GM18873 (cell line): ENCODE measurements at regions not wholly inside any gene's neighbourhood (a gene's known extent, or its start where the extent isn't known, plus 50 kb on each side); places are given as distances from the start of the nearest gene placed in this dataset.

ENCODE experiments used
- ATAC-seq: cut with Tn5 transposase; IDR thresholded peaks from one replicate; pipeline ENCODE4 v1.9.1; 2021; ENCODE audit warnings: mild to moderate bottlenecking, moderate library complexity, moderate number of reproducible peaks; ENCODE audit not compliant: unreplicated experiment, low FRiP score

GRCh38 chr7:17593819-17594419 lies 295.5 kb downstream of the AHR start:
- no peak for ATAC-seq

DNA sequence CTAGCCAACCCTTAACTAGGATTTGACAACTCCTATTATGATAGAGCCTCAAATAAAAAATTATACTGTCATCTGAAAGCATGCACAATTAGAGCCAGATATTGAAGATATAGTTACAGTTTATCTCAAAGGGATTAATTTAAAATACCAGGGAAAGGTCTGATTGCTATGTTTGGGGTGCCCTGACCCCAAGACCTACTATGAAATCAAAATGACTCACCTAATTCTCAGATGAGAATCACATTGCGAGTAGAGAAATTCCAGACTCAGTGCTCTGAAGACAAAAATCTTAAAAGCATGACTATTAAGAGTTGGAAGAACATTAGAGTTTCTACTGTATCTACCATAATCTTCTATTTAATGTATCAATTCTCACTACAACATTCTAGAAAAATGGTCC lies 297.1 kb downstream of the AHR start:
- ATAC-seq: no peak

DNA sequence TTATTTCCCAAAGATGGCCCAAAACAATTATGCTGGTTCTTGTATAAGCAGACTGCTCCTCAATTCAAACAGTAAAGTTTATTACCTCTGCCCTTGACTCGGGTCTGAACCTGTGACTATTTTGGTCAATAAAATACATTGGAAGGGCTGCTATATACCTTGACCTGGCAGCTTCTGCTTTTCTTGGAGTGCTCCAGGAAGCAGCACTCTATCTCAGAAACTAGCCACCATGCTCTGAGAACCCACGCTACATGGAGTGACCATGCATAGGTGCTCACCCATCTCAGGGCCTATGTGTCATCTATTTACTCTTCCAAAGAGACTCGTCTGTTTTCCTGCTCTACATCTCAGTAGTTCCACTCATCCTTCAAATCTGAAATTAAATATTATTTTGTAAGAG lies 299.9 kb downstream of the AHR start:
- no peak for ATAC-seq

- ATAC-seq: no peak
Measured at GRCh38 chr7:17598846-17599245, 300.4 kb downstream of the AHR start.

DNA sequence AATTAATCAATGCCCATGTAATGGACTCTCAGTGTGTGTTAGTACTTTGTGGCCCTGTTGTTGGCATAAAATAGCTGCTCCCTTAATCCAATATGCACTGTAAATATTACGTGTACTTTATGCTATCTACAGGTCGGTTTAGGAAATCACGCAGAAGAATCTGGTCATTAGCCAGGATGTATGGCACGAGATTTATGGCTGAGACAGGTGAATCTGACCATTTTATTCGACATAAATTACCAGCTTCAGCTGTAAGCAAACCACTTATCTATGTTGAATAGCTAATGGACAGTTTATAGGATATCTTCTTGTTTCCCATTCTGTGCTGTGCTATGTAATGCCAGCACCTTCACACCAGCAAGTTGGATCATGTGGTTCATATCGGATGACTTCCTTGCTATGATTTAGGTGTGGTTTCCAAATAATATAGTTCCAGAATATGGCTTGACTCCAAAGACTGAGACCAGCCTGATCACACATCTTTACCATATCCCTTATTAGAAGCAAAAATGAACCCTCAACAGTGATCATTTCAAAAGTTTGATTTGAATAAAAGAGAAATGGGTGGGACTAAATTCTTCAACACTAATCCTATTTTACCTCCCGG lies 301.4 kb downstream of the AHR start:
- ATAC-seq: no peak

DNA sequence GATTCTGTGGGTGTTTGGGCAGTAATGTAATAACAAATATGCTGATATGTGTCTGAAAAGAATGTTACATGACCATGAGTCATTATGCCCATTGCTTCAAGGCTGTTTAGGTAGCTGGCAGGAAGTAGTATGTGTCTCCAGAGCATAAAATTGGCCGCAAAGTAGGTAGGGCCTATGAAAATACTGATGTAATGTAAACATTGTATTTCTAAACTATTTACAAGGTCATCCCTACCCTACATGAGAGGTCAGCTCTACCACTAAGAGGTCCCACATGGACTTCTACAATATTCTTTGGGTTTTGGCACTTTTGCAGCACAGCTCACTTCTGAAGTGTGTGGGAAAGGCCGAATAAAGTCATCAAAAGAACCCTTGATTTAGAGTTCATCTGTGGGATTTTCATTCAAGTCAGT lies 301.9 kb downstream of the AHR start:
- ATAC-seq: no peak

DNA sequence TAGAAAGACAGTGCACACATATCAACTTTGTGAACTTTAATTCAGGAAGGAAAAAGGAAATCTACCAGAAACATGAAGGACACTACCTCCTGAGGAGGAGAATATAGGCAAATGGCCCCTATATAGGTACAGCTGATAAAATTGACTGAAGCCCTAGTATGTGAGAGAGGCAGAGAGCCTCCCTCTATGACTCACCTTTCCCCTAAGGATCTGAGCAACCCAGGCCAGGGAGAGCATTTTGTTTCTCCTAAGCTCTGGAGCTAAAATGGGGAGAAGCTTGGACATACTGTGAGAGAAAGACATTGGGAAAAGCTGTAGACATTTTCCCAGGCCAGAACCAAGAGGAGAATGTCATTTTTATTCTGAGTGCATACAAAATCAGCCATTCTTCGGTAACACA lies 303.5 kb downstream of the AHR start:
- no peak for ATAC-seq

- no peak for ATAC-seq
Measured at GRCh38 chr7:17608114-17608833, 309.8 kb downstream of the AHR start.

- no peak for ATAC-seq
Measured at GRCh38 chr7:17611611-17612010, 313.2 kb downstream of the AHR start.

DNA sequence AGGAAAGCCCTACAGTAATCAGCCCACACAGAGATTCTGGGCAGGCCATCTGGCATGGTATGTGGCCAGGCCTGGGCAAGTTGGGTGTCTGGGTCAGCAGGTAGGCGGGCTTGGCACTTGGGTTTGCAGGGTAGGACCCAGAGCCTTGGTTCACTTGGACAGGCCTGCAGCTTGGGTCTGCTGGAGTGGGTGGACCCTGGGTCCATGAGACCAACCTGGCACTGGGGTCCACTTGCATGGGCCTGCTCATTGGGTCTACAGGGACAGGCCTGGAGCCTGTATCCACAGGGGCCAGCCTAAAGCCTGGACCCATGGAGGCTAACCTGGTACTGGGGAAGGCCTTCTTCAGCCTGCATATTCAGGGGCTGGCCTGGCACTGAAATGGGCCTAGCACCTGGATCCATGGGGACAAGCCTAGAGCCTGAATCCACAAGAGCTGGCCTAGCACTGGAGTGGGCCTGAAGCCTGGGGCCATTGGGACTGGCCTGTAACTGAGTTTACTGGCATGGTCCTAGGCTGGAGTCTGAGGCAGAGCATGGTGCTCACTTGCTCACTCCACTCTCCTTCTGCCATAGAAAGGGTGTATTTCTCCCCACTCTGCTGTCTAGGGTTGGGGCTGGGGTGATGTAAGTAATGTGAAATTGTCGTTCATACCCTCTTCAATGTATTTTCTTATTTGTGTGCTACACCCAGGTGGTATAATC lies 315.0 kb downstream of the AHR start:
- no peak for ATAC-seq

GRCh38 chr7:17617380-17617779 lies 318.9 kb downstream of the AHR start:
- no peak for ATAC-seq

GRCh38 chr7:17617857-17618651 lies 319.6 kb downstream of the AHR start:
- ATAC-seq: no peak

DNA sequence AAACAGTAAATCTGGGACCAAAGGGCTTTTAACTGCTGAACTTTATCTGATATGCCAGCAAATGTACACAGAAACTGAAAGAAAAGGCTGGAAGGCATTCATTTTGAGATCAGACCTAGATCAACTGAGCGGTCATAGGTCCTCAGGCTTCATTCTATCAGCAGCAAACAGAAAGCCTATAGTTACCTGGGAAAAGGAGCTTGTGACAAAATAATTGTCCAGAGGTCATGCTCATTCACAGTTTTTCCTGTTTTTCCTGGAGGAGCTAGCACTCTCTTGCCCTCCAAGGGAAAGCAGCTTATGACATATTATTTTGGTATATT lies 320.2 kb downstream of the AHR start:
- ATAC-seq: no peak

DNA sequence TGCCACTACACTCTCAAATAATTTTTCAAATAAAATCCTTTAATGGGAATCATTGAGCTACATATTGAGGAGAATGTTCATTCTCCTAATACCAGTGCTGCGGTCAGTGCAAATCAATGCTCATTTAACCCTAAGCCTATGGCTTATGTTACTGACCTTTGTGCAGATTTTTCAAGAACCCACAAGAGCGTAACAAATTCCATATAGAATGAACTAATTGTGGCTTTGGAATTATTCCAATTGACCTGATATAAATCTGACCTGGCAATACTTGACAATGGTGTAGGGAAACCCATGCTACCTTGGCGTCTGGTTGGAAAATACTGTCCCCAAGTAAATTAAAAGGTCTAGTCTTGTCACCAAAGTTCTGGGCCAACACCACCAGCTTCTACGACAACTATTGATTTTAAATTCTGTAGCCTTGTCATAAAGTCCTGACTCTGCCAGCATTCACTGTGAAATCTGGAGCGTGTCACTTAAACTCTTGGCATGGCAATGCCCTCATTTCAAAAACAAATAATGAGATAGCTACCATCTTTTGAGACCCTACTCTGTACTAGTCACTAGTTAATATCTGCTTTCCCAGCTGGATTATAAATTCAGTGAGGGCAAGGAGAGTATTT lies 320.9 kb downstream of the AHR start:
- ATAC-seq: no peak

GRCh38 chr7:17620566-17620965 lies 319.7 kb downstream of the SNX13 start:
- ATAC-seq: no peak

DNA sequence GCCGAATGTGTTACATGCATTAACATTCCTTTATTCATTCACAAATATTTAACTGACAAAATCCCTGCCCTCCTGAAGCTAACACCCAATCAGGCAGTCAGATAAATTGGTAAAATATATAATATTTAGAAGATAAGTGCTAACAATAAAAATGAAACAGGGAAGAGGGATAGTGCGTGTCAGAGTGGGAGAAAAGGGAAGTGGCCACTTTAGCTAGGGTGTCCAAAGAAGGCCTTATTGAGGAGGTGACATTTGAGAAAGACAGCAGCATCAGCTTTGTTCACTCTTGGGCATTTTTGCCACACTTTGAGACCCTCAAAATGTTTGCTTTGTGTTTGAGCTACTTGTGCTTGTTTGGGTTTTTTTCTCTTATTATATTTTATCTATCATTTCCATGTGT lies 317.8 kb downstream of the SNX13 start:
- ATAC-seq: no peak

DNA sequence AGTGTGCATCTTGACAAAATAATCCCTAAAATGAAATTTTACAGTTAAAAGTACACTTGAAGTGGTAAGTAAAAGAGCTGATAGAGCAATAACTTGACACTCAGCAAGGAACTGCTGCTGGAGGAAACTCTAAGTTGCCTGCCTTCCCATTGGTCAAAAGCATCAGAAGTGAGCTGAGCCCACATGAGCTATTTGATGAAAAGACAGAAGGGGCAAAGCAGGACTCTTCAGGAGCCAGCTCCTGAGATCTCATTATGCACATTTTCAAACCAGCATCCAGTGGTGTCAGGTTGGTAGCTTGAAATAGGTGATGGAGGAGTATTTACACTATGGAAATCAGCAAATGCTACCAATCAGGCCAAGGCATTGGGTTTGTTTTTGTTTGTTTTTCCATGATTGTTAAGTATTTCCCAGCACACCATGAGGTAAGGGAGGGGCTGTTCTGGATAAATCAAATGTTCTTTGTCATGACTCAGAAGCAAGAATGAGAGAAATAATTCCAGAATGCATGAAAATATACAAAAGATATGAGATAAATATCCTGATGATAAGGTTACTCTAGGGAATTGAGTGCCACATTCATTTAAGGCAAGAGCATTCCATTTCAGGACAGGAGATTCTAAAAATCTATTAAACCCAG lies 316.6 kb downstream of the SNX13 start:
- no peak for ATAC-seq

- no peak for ATAC-seq
Measured at GRCh38 chr7:17624379-17624778, 315.9 kb downstream of the SNX13 start.

GRCh38 chr7:17625043-17625442 lies 315.3 kb downstream of the SNX13 start:
- no peak for ATAC-seq

DNA sequence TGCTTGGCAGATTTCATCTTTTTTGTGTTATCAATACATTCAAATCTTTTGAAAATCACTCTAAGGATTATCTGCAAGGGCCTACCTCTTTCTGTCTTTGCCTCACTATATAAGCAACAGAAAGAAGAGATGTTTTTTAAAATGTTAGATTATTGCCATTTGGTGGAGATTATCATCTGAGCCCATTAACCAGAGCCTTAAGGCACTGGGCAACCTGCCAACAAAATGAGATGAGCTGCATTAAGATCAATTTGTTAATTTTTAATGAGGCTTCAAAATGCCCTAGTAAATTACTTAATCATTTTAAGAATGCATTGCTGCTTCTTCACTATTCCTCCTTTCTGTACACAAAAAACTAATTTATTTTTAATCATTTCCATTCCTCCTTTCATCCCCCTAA lies 314.1 kb downstream of the SNX13 start:
- ATAC-seq: no peak
